C4-2B (cell line): ENCODE measurements at regions not wholly inside any gene's neighbourhood (a gene's known extent, or its start where the extent isn't known, plus 50 kb on each side); places are given as distances from the start of the nearest gene placed in this dataset.

Experiments used
- CTCF ChIP-seq: fragments of 450-650 bp; conservative IDR thresholded peaks from 2 replicates; pipeline ENCODE4 v1.5.1; 2017; ENCODE audit warnings: mild to moderate bottlenecking
- ZFX ChIP-seq: fragments of 450-650 bp; IDR thresholded peaks from 2 replicates; pipeline ENCODE4 v1.6.1; 2017

- TF ChIP-seq CTCF (no peak), ZFX (no peak)
Observed at GRCh38 chr7:15891151-15891881, 204.8 kb upstream of the MEOX2 start.
